ENCODE measurements at regions not wholly inside any gene's neighbourhood (a gene's known extent, or its start where the extent isn't known, plus 50 kb on each side); places are given as distances from the start of the nearest gene placed in this dataset.
"Not testable (repeated sequence)": the region's sequence is repeated elsewhere in the genome, so short reads cannot be mapped to it uniquely, and the experiment has no call there.

- Histone ChIP-seq H3K27me3 (ENCODE audit: control insufficient read depth, insufficient read depth, low read length) (no peaks in the 10 kb centered on the region), H3K36me3 (ENCODE audit: control insufficient read depth, insufficient read depth, low read length) (no peaks in the 10 kb centered on the region), H3K4me3 (ENCODE audit: low read depth, low read length) (no peak overlapping the region), H3K4me1 (ENCODE audit: control insufficient read depth, insufficient read depth, low read length) (peaks cover 7% of the 10 kb centered on the region; the same call in 1 of the 2 replicates), H3K9me3 (ENCODE audit: control insufficient read depth, insufficient read depth, low read depth, low read length) (no peaks in the 10 kb centered on the region), H3K9ac (ENCODE audit: low read length) (no peak overlapping the region), H3K27ac (ENCODE audit: low read depth, low read length) (no peak overlapping the region)
Observed at GRCh38 chr4:138487670-138488069, 245.5 kb upstream of the SLC7A11 start.

DNA sequence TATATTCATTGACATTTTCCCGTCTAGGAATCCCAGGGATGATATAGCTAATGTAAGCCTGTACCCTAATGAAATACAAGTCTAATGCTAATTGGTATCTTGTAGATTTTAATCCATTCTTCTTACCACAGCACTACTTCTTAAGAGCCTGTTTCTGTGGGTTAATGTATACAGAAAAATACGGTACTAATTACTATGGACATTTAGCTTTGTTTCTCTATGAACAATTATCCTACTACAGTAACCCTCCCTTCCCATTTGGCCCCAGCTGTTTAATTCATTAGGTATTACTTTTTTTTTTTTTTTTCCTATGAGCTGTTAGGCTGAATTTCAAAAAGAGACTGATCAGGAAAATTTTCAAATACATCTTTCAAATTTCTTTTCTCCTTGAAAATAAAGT, 245.1 kb upstream of the SLC7A11 start:
- Histone ChIP-seq H3K27ac (ENCODE audit: low read depth, low read length) (no peak overlapping the region), H3K27me3 (ENCODE audit: control insufficient read depth, insufficient read depth, low read length) (no peaks in the 10 kb centered on the region), H3K4me3 (ENCODE audit: low read depth, low read length) (no peak overlapping the region), H3K4me1 (ENCODE audit: control insufficient read depth, insufficient read depth, low read length) (peaks cover 7% of the 10 kb centered on the region; the same call in 1 of the 2 replicates), H3K9ac (ENCODE audit: low read length) (no peak overlapping the region), H3K9me3 (ENCODE audit: control insufficient read depth, insufficient read depth, low read depth, low read length) (no peaks in the 10 kb centered on the region), H3K36me3 (ENCODE audit: control insufficient read depth, insufficient read depth, low read length) (no peaks in the 10 kb centered on the region)

DNA sequence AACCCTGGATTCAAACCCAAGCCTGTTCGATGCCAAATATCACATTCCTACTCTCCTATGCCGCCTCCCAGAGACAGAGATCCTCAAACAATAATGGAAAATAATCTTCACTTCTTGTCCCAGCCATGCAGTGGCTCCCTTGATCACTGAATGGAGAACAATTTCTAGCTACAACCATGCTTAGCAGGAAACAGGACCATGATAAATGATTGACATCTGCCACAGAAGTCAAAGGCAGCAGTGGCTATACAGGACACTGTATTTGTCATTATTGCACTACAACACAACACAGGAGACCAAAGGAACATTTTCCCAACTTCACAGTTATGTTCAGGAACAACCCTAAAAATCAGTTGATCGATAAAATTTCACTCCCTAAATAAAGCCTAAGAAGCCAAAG, 243.3 kb upstream of the SLC7A11 start:
- Histone ChIP-seq H3K27me3 (ENCODE audit: control insufficient read depth, insufficient read depth, low read length) (no peaks in the 10 kb centered on the region), H3K36me3 (ENCODE audit: control insufficient read depth, insufficient read depth, low read length) (no peaks in the 10 kb centered on the region), H3K9ac (ENCODE audit: low read length) (no peak overlapping the region), H3K9me3 (ENCODE audit: control insufficient read depth, insufficient read depth, low read depth, low read length) (0 out of 2 replicates have a peak, but pooled peaks cover 5% of the 10 kb centered on the region), H3K4me1 (ENCODE audit: control insufficient read depth, insufficient read depth, low read length) (peaks cover 7% of the 10 kb centered on the region; the same call in 1 of the 2 replicates), H3K27ac (ENCODE audit: low read depth, low read length) (no peak overlapping the region), H3K4me3 (ENCODE audit: low read depth, low read length) (no peak overlapping the region)

DNA sequence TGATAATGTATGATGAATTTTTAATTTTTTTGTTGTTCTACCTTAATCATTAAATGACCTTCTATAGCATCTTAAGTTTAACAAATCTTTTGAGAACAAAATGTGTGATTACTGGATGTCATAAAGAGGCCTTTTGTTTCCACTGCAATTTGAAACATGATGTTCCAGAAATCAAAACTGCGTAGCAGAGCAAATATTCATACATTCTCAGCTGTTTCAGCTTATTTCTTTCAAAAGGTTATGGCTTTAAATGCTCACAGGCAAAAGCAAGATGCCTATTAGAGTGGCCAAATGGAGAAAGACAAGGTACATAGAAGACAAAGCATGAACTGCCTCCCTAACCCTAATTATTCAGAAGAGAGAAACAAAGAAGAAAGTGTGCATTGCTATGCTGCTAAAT, 233.0 kb upstream of the SLC7A11 start:
- Histone ChIP-seq H3K4me3 (ENCODE audit: low read depth, low read length) (no peak overlapping the region), H3K4me1 (ENCODE audit: control insufficient read depth, insufficient read depth, low read length) (peaks cover 6% of the 10 kb centered on the region; the same call in 1 of the 2 replicates), H3K27ac (ENCODE audit: low read depth, low read length) (no peak overlapping the region), H3K36me3 (ENCODE audit: control insufficient read depth, insufficient read depth, low read length) (no peaks in the 10 kb centered on the region), H3K9me3 (ENCODE audit: control insufficient read depth, insufficient read depth, low read depth, low read length) (no peaks in the 10 kb centered on the region), H3K9ac (ENCODE audit: low read length) (no peak overlapping the region), H3K27me3 (ENCODE audit: control insufficient read depth, insufficient read depth, low read length) (no peaks in the 10 kb centered on the region)

GRCh38 chr4:138473339-138473738, 231.2 kb upstream of the SLC7A11 start:
- no peaks in the 10 kb centered on the region for H3K9me3 ChIP-seq (ENCODE audit: control insufficient read depth, insufficient read depth, low read depth, low read length)
- no peak overlapping the region for H3K27ac ChIP-seq (ENCODE audit: low read depth, low read length)
- no peak overlapping the region for H3K9ac ChIP-seq (ENCODE audit: low read length)
- no peaks in the 10 kb centered on the region for H3K36me3 ChIP-seq (ENCODE audit: control insufficient read depth, insufficient read depth, low read length)
- H3K4me1 ChIP-seq (ENCODE audit: control insufficient read depth, insufficient read depth, low read length) = peaks cover 6% of the 10 kb centered on the region; the same call in 1 of the 2 replicates
- H3K27me3 ChIP-seq (ENCODE audit: control insufficient read depth, insufficient read depth, low read length) = no peaks in the 10 kb centered on the region
- H3K4me3 ChIP-seq (ENCODE audit: low read depth, low read length) = no peak overlapping the region

- Histone ChIP-seq H3K4me1 (ENCODE audit: control insufficient read depth, insufficient read depth, low read length) (no peaks in the 10 kb centered on the region), H3K27me3 (ENCODE audit: control insufficient read depth, insufficient read depth, low read length) (no peaks in the 10 kb centered on the region), H3K36me3 (ENCODE audit: control insufficient read depth, insufficient read depth, low read length) (no peaks in the 10 kb centered on the region), H3K27ac (ENCODE audit: low read depth, low read length) (no peak overlapping the region), H3K9me3 (ENCODE audit: control insufficient read depth, insufficient read depth, low read depth, low read length) (no peaks in the 10 kb centered on the region), H3K4me3 (ENCODE audit: low read depth, low read length) (no peak overlapping the region), H3K9ac (ENCODE audit: low read length) (no peak overlapping the region)
Observed at GRCh38 chr4:138460477-138461414, 218.6 kb upstream of the SLC7A11 start.

GRCh38 chr4:138458751-138459150, 216.6 kb upstream of the SLC7A11 start:
- Histone ChIP-seq H3K9ac (ENCODE audit: low read length) (no peak overlapping the region), H3K4me3 (ENCODE audit: low read depth, low read length) (no peak overlapping the region), H3K27ac (ENCODE audit: low read depth, low read length) (no peak overlapping the region), H3K9me3 (ENCODE audit: control insufficient read depth, insufficient read depth, low read depth, low read length) (no peaks in the 10 kb centered on the region), H3K27me3 (ENCODE audit: control insufficient read depth, insufficient read depth, low read length) (no peaks in the 10 kb centered on the region), H3K36me3 (ENCODE audit: control insufficient read depth, insufficient read depth, low read length) (no peaks in the 10 kb centered on the region), H3K4me1 (ENCODE audit: control insufficient read depth, insufficient read depth, low read length) (0 out of 2 replicates have a peak, but pooled peaks cover 6% of the 10 kb centered on the region)

DNA sequence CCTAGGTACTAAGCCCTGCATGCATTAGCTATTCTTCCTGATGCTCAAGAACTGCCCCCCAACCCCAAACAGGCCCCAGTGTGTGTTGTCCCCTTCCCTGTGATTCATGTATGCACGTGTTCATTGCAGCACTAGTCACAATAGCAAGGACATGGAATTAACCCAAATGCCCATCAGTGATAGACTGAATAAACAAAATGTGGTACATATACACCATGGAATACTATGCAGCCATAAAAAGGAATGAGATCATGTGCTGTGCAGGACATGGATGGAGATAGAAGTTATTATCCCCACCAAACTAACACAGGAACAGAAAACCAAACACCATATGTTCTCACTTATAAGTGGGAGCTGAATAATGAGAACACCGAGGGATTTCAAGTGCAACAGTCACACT, 214.2 kb upstream of the SLC7A11 start:
- not testable (repeated sequence) for H3K4me1 ChIP-seq (ENCODE audit: control insufficient read depth, insufficient read depth, low read length); H3K36me3 ChIP-seq (ENCODE audit: control insufficient read depth, insufficient read depth, low read length); H3K9ac ChIP-seq (ENCODE audit: low read length); H3K27me3 ChIP-seq (ENCODE audit: control insufficient read depth, insufficient read depth, low read length); H3K9me3 ChIP-seq (ENCODE audit: control insufficient read depth, insufficient read depth, low read depth, low read length); H3K27ac ChIP-seq (ENCODE audit: low read depth, low read length); H3K4me3 ChIP-seq (ENCODE audit: low read depth, low read length)

DNA sequence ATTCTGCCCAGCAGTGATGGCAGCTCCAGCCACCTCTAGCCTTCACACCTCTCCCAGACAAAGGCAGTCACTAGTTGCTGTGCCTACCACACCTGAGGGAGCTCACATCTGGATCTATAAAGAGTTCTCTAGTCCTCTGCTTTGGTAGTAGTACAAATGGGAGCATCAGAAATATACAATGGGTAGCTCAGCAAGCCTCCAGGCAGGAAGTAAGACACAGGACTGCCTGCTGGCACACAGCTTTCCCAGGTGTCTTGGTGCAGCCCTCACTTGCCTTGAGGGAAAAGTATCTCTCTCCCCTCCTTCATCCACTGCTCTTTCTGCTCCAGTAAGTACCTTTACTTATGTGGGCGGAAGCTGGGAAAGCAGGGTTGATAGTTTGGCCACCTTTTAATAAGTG, 212.9 kb upstream of the SLC7A11 start:
- H3K27me3 ChIP-seq (ENCODE audit: control insufficient read depth, insufficient read depth, low read length) = no peaks in the 10 kb centered on the region
- H3K27ac ChIP-seq (ENCODE audit: low read depth, low read length) = no peak overlapping the region
- H3K36me3 ChIP-seq (ENCODE audit: control insufficient read depth, insufficient read depth, low read length) = no peaks in the 10 kb centered on the region
- no peak overlapping the region for H3K9ac ChIP-seq (ENCODE audit: low read length)
- no peaks in the 10 kb centered on the region for H3K9me3 ChIP-seq (ENCODE audit: control insufficient read depth, insufficient read depth, low read depth, low read length)
- H3K4me3 ChIP-seq (ENCODE audit: low read depth, low read length) = no peak overlapping the region
- H3K4me1 ChIP-seq (ENCODE audit: control insufficient read depth, insufficient read depth, low read length) = 0 out of 2 replicates have a peak, but pooled peaks cover 6% of the 10 kb centered on the region

DNA sequence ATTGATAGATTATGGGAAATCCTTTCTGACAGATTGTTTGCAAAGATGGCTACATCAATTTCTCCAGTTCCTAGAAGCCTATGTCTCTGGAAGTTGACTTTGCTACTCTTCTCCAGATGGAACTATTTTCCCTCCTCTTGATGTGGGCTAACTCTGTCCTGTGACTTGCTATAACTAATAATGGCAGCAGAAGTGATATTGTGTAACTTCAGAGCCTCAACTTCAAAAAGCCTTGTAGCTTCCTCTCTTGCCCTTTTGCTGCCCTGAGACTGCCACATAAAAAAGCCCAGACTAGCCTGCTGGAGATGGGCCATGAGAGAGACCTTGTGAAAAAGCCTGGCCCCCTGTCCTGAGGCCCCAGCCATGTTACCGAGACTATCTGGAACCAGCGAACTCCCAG, 210.7 kb upstream of the SLC7A11 start:
- no peak overlapping the region for H3K9ac ChIP-seq (ENCODE audit: low read length)
- H3K4me1 ChIP-seq (ENCODE audit: control insufficient read depth, insufficient read depth, low read length) = 0 out of 2 replicates have a peak, but pooled peaks cover 6% of the 10 kb centered on the region
- no peak overlapping the region for H3K27ac ChIP-seq (ENCODE audit: low read depth, low read length)
- no peaks in the 10 kb centered on the region for H3K27me3 ChIP-seq (ENCODE audit: control insufficient read depth, insufficient read depth, low read length)
- no peaks in the 10 kb centered on the region for H3K36me3 ChIP-seq (ENCODE audit: control insufficient read depth, insufficient read depth, low read length)
- H3K4me3 ChIP-seq (ENCODE audit: low read depth, low read length) = no peak overlapping the region
- no peaks in the 10 kb centered on the region for H3K9me3 ChIP-seq (ENCODE audit: control insufficient read depth, insufficient read depth, low read depth, low read length)

DNA sequence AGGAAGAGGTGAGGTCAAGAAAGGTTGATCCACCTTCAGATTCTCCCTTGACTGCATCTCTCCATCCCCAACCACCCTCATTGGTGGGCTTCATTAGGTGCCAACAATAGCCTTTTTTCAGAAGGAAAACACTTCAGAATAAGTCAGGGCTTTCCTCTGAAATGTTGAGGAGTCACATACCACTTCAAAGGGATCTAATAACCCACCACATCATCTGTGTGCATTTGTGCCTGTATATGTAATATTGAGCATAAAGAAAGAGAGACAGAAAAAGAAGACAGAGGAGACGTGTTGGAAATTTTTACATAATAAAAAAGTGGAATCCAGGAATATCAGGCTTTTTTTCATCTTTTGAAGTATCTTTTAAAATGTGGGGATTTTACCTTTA, 209.1 kb upstream of the SLC7A11 start:
- Histone ChIP-seq H3K9ac (ENCODE audit: low read length) (no peak overlapping the region), H3K27ac (ENCODE audit: low read depth, low read length) (no peak overlapping the region), H3K9me3 (ENCODE audit: control insufficient read depth, insufficient read depth, low read depth, low read length) (no peaks in the 10 kb centered on the region), H3K27me3 (ENCODE audit: control insufficient read depth, insufficient read depth, low read length) (no peaks in the 10 kb centered on the region), H3K36me3 (ENCODE audit: control insufficient read depth, insufficient read depth, low read length) (no peaks in the 10 kb centered on the region), H3K4me3 (ENCODE audit: low read depth, low read length) (no peak overlapping the region), H3K4me1 (ENCODE audit: control insufficient read depth, insufficient read depth, low read length) (0 out of 2 replicates have a peak, but pooled peaks cover 6% of the 10 kb centered on the region)

Measured in HUES6 (cell line).